NCI-H128 (cell line): ENCODE measurements at regions not wholly inside any gene's neighbourhood (a gene's known extent, or its start where the extent isn't known, plus 50 kb on each side); places are given as distances from the start of the nearest gene placed in this dataset.

Source experiments
- DNase-seq: peaks from one replicate; lab custom pipeline; 2025; ENCODE audit not compliant: unreplicated experiment; lab: John Stamatoyannopoulos, UW

DNA sequence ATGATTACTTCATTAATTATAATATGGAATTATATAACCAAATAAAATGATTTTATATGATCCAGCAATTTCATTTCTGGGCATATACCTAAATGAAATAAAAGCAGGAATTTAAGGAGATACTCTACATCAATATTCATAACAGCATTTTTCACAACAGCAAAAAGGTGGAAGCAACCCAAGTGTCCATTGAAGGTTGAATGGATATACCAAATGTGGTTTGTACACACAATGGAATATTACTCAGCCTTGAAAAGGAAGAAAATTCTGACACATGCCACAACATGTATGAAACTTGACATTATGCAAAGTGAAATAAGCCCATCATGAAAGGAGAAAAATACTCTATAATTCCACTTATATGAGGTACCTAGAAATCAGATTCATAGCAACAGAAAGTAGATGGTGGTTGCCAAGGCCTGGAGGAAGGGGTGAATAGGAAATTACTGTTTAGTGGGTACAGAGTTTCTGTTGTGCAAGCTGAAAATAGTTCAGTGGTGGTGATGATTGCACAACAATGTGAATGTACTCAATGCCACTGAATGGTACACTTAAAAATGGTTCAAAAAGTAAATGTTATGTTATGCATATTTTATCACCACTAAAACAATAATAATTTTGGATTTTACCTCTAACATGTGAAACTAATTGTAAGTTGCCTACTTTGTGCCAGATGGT lies 471.5 kb downstream of the SPRY1 start:
- no peak for DNase-seq

DNA sequence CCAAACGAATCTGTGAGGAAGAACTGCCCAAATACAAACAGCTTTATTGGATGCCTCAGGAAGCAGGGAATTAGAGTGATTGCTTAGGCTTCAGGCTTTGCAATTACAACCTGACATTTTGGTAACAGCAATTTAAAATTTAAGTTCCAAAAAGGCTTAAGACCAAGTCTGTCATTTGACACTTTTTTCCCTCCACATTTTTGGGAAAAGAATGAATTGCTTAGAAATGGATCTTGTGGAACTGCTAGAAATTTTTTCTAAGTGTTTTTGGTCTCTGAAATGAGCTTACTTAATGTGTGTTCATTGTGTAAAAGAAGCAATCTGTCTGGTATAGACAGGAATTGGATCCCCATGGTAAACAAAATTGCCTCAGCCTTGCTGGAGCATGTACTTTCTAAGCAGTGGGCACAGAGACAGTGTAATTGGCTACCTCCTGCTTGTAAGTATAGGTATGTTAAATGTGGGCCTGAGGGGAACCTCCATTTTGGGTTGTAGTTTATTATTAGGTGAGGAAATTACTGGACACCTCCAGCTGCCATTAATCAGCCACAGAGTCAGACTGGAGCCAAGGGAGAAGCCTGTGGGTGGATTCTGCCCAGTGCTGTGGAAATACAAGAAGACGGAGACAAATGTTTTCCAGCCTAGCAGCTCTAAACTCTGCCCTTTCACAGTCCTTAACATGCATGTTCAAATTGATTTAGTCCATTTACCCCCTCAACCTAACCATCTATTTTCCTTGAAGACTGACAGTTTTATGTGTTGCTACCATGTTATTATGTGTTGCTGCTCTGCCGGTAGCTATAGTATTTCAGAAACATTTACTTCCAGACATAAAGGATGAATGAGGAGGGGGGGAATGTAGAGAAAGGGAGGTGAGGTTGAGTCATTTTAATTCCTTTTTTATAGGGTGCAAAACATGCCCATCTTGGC lies 473.0 kb downstream of the SPRY1 start:
- DNase-seq: no peak

DNA sequence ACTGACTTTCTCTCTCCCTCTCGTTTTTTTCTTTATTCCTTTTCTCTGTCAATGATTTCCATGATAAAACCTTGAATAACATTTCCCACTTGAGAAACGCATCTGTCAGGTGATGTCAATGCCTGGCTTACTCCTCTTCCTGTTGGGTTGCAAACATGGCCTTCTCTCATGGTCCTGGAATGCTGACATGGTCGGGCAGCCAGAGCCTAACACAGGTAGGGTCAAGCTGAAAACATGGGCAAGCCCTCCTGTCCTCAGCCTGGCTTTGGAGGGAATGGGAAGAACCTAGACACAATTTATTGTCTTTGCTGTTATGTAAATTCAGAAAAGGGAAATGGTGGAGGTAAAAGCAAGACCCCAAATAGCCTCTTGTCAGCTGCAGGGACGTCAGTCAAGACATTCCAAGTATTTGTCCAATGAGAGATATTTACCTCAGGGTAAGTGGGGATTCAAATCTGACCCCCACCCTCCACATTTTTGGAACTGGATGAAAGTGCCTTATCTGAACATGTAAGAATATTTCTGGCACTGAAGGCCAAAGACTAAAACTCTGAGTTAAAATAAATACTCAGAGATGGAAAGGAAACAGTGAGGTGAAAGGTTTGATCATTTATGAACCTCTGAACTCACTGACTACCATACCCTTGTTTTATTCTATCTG lies 473.8 kb downstream of the SPRY1 start:
- DNase-seq: no peak

DNA sequence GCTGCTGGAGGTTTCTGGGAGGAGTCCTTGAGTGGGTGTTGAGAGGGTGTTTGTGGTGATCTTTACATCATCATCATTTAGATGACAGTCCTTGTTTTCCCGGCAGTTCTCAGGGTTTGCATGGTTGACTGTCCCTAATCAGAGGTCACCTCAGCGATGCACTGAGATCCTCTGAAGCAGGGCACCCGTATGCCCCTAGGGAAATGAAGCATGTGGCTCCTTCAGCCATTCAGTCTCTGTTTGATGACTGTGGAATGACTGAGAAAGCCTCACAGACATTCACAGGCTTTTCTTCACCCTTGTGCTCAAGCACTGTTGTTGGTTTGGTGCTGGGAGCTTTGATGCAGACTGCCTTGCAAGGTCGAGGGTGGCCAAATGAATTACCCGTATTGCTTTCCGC lies 474.7 kb downstream of the SPRY1 start:
- no peak for DNase-seq

DNA sequence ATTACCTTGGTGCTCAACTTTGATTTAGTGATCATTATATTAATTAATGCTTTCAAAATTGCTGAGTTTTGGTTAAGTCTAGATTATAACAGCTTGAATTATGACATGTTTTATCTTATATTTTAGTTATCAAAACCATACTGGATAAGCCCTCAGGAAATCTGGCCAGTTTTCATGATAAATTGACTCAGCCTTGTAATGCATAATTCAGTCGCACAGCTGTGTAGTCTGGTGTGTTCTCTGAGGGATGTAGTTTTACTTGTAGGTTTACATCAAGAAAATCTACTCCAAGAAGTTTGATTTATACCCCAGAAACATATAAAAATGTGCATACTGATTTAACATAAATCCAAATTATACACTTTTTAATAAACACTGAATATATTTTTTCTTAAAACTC lies 477.5 kb downstream of the SPRY1 start:
- no peak for DNase-seq

DNA sequence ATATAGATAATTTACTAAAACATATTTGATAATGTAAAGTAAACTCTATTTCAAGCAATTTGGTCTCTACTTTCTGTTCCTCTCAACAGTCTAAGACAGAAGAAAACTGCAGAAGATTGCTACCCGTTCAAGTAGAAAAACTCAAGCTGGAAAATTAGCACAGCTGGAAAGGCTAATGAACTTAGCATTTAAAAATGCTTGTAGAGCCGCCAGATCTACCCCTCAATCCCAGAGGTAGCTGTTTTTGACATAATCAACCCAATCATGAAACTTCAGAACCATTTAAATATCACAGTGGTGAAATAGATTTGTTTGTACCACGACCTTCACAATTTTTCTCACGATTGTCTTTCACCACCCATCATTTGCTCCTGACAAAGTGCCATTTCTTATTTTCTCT lies 479.5 kb downstream of the SPRY1 start:
- DNase-seq: no peak

DNA sequence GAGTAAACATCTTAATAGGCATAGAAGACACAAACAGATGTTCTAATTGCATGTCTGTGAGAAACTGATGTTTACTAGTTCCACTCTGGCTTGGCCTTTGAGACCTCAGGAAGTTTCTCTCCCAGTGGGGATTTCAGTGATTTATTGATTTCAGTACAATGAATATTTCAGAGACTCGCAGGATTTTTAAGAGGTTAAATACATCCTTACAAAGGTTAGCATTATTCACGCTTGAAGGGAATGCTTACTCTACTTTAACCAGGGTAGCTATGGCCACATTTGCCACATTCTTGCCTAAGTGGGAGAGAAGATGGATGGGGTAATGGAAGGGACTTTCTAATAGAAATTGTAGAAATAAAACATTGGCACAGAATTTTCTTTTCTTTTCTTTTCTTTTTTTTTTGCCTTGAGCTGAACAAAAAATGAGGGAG lies 480.1 kb downstream of the SPRY1 start:
- no peak for DNase-seq

DNA sequence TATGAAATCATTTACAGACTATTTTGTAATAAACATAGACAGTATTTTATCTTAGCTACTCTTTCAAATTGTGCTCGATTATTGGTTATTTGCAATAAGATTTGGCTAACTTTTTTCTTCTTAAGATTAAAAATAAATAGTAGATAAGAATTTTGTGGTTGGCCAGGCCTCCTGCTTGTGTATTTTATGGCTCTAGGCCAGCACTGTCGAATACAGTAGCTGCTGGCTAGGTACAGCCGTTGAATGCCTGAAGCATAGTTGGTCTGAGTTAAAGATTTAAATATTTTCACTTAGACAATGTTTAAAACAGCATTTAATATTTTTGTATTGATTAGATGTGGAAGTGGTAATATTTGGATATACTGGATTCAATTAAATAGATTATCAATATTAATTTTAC lies 481.0 kb downstream of the SPRY1 start:
- no peak for DNase-seq

DNA sequence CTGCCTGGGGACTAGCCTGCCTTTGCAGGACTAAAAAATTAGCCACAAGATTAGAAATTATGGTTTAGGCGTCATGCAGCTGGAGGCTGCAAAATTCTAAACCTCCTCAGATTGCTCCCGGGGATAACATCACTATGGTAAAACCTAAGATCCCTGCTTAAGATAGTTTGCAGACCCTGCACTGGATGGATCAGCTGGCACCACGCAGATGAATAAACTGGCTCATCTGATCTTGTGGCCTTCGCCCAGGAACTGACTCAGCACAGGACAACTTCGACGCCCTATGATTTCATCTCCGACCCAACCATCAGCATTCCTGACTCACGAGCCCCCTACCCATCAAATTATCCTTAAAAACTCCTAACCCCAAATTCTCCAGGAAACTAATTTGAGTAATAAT lies 482.4 kb downstream of the SPRY1 start:
- DNase-seq: no peak

DNA sequence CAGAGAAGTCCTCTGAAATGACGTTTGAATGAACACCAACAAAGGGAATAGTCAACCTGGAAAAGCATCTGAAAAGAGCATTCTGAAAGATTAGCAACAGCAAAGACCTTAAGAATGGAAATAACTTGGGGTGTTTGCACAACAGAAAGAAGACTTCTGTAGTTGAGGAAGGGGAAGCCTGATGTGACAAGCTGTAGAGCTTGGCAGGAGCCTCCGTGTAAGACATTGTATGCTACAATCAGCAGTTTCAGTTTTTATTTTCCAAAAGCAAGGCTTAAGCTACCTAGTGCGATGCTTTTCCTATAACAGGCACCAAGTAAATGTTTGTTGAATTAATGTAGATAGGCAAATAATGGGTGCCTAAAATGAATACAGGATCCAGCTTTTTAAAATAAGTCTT lies 484.0 kb downstream of the SPRY1 start:
- no peak for DNase-seq

DNA sequence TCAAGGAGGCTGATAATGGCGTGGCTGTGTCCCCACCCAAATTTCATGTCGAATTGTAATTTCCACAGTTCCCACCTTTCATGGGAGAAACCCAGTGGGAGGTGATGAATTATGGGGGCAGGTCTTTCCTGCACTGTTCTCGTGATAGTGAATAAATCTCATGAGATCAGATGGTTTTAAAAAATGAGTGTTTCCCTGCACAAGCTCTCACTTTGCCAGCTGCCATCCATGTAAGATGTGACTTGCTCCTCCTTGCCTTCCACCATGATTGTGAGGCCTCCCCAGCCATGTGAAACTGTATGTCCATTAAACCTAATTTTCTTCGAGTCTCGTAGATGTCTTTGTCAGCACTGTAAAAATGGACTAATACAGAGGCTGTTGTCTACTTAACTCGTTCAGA lies 488.3 kb downstream of the SPRY1 start:
- DNase-seq: no peak

DNA sequence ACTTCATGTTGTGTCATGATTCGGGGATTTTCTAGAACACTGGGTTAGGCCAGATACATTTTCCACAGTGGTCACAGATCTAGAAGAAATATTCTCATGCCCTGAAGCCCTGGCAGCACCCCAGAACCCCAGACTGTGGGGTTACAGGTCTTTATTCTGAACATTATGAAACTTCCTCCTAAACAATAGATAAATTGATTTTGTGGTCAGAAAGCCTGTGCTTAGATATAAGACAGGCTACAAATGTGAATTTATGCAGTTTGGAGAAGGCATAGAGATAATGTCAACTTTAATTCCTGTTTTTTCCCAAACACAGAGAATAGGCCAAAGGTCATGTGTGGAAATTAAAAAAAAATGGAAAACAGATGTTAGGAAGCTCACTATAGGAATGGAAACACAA lies 492.9 kb downstream of the SPRY1 start:
- DNase-seq: no peak

DNA sequence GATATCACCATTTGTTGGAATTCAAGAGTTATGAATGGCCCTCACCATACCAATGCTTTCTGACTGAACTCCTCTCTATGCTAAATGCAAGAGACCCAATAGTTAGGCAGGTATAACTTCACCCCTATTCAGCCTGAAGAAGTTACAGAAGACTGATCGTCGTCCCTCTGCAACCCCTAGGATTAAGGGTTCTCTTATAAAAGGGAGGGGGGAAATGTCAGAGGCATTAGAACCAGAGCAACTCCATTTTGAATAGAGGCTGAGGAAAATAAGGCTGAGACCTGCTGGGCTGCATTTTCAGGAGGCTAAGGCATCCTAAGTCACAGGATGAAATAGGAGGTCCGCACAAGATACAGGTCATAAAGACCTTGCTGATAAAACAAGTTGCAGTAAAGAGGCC lies 494.3 kb downstream of the SPRY1 start:
- DNase-seq: no peak

DNA sequence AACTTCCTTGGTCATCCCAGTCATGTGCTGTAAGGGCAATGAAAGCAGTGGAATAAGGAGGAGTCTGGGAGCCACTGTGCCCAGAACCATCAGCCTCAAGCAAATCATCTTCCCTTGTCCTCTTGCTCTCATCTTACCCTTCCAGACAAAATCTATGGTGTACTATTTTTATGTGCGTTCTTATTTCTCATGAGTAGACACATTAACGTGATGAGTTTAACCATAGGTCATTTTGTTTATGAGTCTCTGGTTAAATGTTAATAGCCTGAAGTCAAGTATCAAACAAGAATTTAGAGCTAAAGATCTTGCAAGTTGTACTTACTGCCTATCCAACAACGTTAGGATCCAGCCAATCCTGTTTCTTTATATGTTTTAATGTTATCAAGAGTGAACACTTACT lies 495.3 kb downstream of the SPRY1 start:
- DNase-seq: no peak

DNA sequence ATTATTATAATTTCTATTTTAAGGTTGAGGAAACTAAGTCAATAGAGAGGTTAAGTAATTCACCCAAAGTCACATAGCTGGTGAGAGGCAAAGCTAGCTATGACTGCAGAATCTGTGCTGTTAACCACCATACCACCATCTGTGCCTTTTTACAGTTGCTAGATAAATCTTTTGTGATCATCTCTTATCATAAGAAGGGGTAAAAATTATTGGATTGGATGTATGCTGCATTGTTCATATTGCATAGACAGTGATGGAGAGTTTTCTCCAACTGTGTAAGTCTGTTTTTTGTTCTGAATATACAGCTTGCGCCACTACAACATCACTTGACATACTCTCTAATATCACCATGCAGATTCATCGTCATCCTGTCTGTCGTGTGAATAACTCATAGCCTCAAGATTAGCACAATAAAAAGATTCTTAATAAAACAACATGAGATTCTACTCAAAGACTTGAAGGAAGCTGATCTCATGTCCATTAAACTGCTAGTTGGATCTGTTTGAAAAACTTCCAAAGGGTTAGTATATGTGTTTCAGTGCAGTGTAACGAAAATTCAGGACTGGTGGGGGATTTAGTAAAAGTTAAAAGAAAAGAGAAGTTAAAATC lies 495.9 kb downstream of the SPRY1 start:
- DNase-seq: no peak

DNA sequence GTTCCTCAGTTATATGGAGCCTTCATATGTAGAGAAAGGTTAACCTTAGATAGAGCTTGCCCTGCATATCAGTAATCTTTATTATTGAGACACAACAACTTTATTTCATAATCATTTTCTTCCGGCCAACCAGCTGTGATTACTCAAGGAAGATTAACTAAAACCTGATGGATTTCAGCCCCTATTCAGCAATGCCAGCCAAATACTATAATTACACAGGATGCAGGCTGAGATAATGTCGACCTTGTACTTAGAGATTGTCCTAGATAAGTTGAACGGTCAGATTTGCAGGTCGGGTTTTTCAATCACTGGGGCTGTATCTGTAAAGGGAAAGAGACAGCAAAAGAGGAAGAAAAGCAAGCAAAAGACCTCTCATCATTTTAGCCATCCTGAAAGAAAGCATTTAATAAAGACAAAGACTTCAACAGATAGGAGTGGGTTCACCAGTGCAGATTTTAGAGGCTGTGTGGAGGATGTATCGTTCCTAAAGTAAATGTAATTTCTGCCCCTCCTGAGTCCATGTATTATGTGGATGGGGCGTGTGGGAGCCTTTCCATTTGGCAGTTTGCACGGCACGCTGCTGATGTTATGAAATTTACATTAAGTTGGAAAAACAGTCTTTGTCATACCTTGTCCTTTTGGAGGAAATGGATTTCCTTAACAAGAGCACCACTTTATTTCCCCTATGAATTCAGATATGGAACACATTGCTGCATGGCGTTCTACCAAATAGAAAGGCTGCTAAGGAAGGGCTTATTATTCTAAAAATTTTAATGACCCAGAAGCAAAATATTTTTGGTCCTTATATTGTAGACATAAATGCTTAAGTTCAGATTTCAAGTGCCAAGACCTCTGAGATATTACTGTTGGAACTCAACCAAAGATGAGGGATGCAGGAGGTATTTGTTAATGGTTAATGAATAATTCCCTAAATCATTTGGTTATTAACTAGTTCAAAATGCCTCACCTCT lies 496.7 kb downstream of the SPRY1 start:
- DNase-seq: no peak

DNA sequence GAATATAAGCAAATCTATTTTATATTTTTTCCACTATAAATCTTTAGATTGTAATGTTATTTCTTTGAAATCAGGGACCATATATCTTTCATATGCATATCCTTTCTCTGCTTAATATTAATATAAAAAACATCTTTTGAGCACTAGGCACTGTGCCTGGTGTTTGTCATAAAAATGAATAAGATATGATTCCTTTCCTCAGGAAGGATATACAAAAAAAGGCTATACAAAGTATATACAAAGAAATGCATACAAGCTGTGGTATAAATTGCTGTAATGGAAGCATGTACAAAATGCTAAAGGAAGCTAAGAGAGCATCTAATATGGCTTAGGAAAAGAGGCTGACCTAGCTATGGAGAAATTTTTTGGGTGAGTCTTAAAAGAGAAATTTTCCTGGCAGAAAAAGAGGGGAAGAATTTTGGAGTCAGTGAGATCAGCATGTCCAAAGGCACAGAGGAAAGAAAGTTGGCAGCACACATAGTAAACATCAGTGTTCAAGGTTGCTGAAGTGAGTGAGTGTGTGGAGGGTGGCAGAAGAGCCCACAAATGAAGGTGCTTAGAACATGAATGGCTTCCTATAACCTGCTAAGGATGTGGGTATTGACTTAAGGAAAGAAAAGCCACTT lies 500.0 kb downstream of the SPRY1 start:
- DNase-seq: no peak

DNA sequence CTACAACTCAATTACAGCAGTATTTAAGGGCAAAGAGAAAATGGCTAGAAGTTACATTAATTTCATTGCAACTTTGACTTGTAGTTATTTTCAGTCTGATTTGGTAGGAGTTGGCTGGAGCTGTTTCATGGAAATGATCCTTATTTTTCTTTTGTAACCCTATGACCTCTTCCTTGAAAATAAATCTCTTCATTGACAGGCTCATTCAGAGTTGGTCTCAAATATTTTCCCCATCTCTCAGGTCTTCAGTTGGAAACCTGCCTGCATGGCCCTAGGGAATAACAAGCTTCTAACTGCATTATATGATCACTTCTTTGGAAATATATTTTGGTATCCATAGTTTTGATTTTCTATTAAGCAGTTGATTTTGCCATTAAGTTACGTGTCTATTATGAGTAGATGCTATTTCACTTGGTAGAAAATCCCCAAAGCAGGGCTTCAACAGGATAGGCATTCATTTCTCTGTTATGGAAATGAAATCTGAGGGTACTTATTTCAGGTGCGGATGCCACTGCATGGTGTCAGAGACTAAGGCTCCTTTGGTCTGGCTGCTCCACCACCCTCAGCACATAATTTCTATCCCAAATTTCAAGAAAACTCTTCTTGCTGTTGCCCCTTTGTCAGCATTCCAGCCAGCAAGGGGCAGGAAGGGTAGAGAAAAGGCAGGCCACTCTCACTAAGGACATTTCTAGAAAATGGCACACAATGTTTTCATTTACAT lies 502.5 kb downstream of the SPRY1 start:
- DNase-seq: no peak

DNA sequence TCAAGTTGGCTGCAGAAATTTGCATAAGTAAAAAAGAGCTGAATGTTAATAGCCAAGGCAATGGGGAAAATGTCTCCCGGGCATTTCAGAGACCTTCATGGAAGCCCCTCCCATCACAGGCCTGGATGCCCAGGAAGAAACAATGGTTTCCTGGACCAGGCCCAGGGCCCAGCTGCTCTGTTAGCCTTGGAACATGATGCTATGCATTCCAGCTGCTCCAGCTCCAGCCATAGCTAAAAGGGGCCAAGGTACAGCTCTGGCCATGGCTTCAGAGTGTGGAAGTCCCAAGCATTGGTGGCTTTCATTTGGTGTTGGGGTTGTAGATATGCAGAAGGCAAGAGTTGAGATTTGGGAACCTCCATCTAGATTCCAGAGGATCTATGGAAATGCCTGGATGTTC lies 508.3 kb downstream of the SPRY1 start:
- DNase-seq: no peak
